ENCODE measurements at regions not wholly inside any gene's neighbourhood (a gene's known extent, or its start where the extent isn't known, plus 50 kb on each side); places are given as distances from the start of the nearest gene placed in this dataset.

GRCh38 chr12:83461336-83461935 lies 774.7 kb downstream of the TMTC2 start:
- TF ChIP-seq, protein P1, sequence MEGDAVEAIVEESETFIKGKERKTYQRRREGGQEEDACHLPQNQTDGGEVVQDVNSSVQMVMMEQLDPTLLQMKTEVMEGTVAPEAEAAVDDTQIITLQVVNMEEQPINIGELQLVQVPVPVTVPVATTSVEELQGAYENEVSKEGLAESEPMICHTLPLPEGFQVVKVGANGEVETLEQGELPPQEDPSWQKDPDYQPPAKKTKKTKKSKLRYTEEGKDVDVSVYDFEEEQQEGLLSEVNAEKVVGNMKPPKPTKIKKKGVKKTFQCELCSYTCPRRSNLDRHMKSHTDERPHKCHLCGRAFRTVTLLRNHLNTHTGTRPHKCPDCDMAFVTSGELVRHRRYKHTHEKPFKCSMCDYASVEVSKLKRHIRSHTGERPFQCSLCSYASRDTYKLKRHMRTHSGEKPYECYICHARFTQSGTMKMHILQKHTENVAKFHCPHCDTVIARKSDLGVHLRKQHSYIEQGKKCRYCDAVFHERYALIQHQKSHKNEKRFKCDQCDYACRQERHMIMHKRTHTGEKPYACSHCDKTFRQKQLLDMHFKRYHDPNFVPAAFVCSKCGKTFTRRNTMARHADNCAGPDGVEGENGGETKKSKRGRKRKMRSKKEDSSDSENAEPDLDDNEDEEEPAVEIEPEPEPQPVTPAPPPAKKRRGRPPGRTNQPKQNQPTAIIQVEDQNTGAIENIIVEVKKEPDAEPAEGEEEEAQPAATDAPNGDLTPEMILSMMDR (IDR thresholded peaks at IDR 0.05): no peak
- no peak for TF ChIP-seq EZH2phosphoT487 (IDR thresholded peaks at IDR 0.05)

Data from neural progenitor cell (in vitro differentiated cells).